Keratinocyte (primary cell): ENCODE measurements at regions not wholly inside any gene's neighbourhood (a gene's known extent, or its start where the extent isn't known, plus 50 kb on each side); places are given as distances from the start of the nearest gene placed in this dataset.

ENCODE experiments used
- DNase-seq: peaks from one replicate; pipeline ENCODE4 v3.0.0-alpha.2; 2011; ENCODE audit warnings: low read depth, missing footprints, low spot score
- FAIRE-seq: peaks from 2 replicates; lab custom pipeline; 2011; peaks lifted over from hg19 to GRCh38; lab: Jason Lieb, UNC
- H2AFZ ChIP-seq: 2 replicates; pipeline ENCODE4 v1.6.0; 2012; ENCODE audit warnings: low read length, control low read depth, inconsistent platforms; ENCODE audit not compliant: control insufficient read depth
- H3K27ac ChIP-seq: 2 replicates; pipeline ENCODE4 v1.5.1; 2011; ENCODE audit warnings: low read length; ENCODE audit not compliant: control insufficient read depth, insufficient read depth
- H3K27me3 ChIP-seq: 3 replicates; pipeline ENCODE4 v1.6.0; 2011; ENCODE audit warnings: low read length; ENCODE audit not compliant: control insufficient read depth, insufficient read depth; ENCODE audit errors: extremely low read depth
- H3K36me3 ChIP-seq, 2 experiments: 2 replicates in 1 of 2; 3 replicates in 1 of 2; pipeline ENCODE4 v1.5.1; 2011; ENCODE audit warnings: low read length in 2 of 2, mild to moderate bottlenecking in 1 of 2; ENCODE audit not compliant: control insufficient read depth in 2 of 2, insufficient read depth in 2 of 2; ENCODE audit errors: extremely low read depth in 1 of 2
- H3K4me1 ChIP-seq: 3 replicates; pipeline ENCODE4 v1.5.1; 2011; ENCODE audit warnings: low read length; ENCODE audit not compliant: control insufficient read depth, insufficient read depth; ENCODE audit errors: extremely low read depth
- H3K4me2 ChIP-seq: 3 replicates; pipeline ENCODE4 v1.6.0; 2011; ENCODE audit warnings: low read depth, low read length; ENCODE audit not compliant: control insufficient read depth, insufficient read depth; ENCODE audit errors: extremely low read depth
- H3K4me3 ChIP-seq, 3 experiments: fragments of 200-600 bp in 1 of 3; sonication (generic) in 1 of 3; 2 replicates in 2 of 3; 3 replicates in 1 of 3; pipeline ENCODE4 v1.5.1; 2011 to 2016; ENCODE audit warnings: low read length in 3 of 3, mild to moderate bottlenecking in 3 of 3, control low read depth in 2 of 3, inconsistent platforms in 1 of 3, low read depth in 1 of 3, mixed read lengths in 1 of 3, mixed run types in 1 of 3, moderate library complexity in 1 of 3; ENCODE audit not compliant: control insufficient read depth in 2 of 3, insufficient read depth in 2 of 3; ENCODE audit errors: extremely low read depth in 1 of 3
- H3K79me2 ChIP-seq: 2 replicates; pipeline ENCODE4 v1.6.0; 2012; ENCODE audit warnings: low read length; ENCODE audit not compliant: control insufficient read depth, insufficient read depth
- H3K9ac ChIP-seq: 3 replicates; pipeline ENCODE4 v1.6.0; 2011; ENCODE audit warnings: low read length; ENCODE audit not compliant: control insufficient read depth, insufficient read depth; ENCODE audit errors: extremely low read depth
- H3K9me1 ChIP-seq: 3 replicates; pipeline ENCODE4 v1.6.0; 2011; ENCODE audit warnings: low read length; ENCODE audit not compliant: control insufficient read depth, insufficient read depth; ENCODE audit errors: extremely low read depth
- H3K9me3 ChIP-seq: 2 replicates; pipeline ENCODE4 v1.5.1; 2012; ENCODE audit warnings: low read depth, low read length; ENCODE audit not compliant: control insufficient read depth
- H4K20me1 ChIP-seq: 3 replicates; pipeline ENCODE4 v1.6.0; 2011; ENCODE audit warnings: low read length; ENCODE audit not compliant: control insufficient read depth, insufficient read depth; ENCODE audit errors: extremely low read depth
- CTCF ChIP-seq, 3 experiments: IDR thresholded peaks in 1 of 3; conservative IDR thresholded peaks in 1 of 3; optimal IDR thresholded peaks in 1 of 3; 2 replicates in 2 of 3; 3 replicates in 1 of 3; pipeline versions ENCODE3 to v1.5.1; 2011; ENCODE audit warnings: low read length in 3 of 3, mild to moderate bottlenecking in 3 of 3, moderate library complexity in 2 of 3, control low read depth in 1 of 3, inconsistent platforms in 1 of 3; ENCODE audit not compliant: insufficient read depth in 2 of 3; ENCODE audit errors: extremely low read depth in 1 of 3
- EZH2 ChIP-seq: IDR thresholded peaks from one replicate; pipeline ENCODE4 v1.6.1; 2012; ENCODE audit warnings: inconsistent platforms, mild to moderate bottlenecking, low read length, moderate library complexity
- dilution Hi-C: fragments of 300-500 bp; cut with MboI; formaldehyde crosslinking; loops from one replicate; pipeline ENCODE4 v1.7.0; 2020; ENCODE audit warnings: low sequenced_read_pairs; ENCODE audit not compliant: extremely low pct_ligation_motif_present

- DNase-seq = no peak
- no peaks in the 10 kb centered on the region for H3K9me3 ChIP-seq
- no peak overlapping the region for H3K9ac ChIP-seq
- H3K9me1 ChIP-seq = no peaks in the 10 kb centered on the region
- no peak overlapping the region for H3K4me3 ChIP-seq
- H3K4me1 ChIP-seq = no peaks in the 10 kb centered on the region
- H3K27ac ChIP-seq = no peak overlapping the region
- no peaks in the 10 kb centered on the region for H4K20me1 ChIP-seq
- H3K4me2 ChIP-seq = no peak overlapping the region
- H3K27me3 ChIP-seq = no peaks in the 10 kb centered on the region
- no peaks in the 10 kb centered on the region for H3K36me3 ChIP-seq
- FAIRE-seq = no peak
- no peaks in the 10 kb centered on the region for H3K79me2 ChIP-seq
- TF ChIP-seq EZH2 = no peak
- no peak for TF ChIP-seq CTCF (optimal IDR thresholded peaks at IDR 0.05 in 1 of 3, IDR thresholded peaks at IDR 0.05 in 1 of 3, conservative IDR thresholded peaks at IDR 0.05 in 1 of 3; ENCODE audit: extremely low read depth in 1 of 3, insufficient read depth in 2 of 3, low read length in 3 of 3)
- dilution Hi-C loops = no loop called here
- no peak overlapping the region for H2AFZ ChIP-seq
These were observed 98.6 kb upstream of the CRBN start for GRCh38 chr3:3278073-3278472.

- no peaks in the 10 kb centered on the region for H3K79me2 ChIP-seq
- dilution Hi-C loops = no loop called here
These were observed 97.1 kb upstream of the CRBN start for GRCh38 chr3:3276630-3277029.

More at GRCh38 chr3:3276630-3277029, 97.1 kb upstream of the CRBN start:
- H3K4me2 ChIP-seq = no peak overlapping the region
- H3K36me3 ChIP-seq = no peaks in the 10 kb centered on the region
- no peak for DNase-seq
- no peak overlapping the region for H3K4me3 ChIP-seq
- H3K27me3 ChIP-seq = no peaks in the 10 kb centered on the region
- H3K9ac ChIP-seq = no peak overlapping the region
- no peaks in the 10 kb centered on the region for H4K20me1 ChIP-seq
- H3K27ac ChIP-seq = no peak overlapping the region
- no peaks in the 10 kb centered on the region for H3K9me1 ChIP-seq
- TF ChIP-seq EZH2 = no peak
- TF ChIP-seq CTCF (optimal IDR thresholded peaks at IDR 0.05 in 1 of 3, IDR thresholded peaks at IDR 0.05 in 1 of 3, conservative IDR thresholded peaks at IDR 0.05 in 1 of 3; ENCODE audit: extremely low read depth in 1 of 3, insufficient read depth in 2 of 3, low read length in 3 of 3) = no peak
- no peaks in the 10 kb centered on the region for H3K4me1 ChIP-seq
- H2AFZ ChIP-seq = no peak overlapping the region
- no peak for FAIRE-seq
- no peaks in the 10 kb centered on the region for H3K9me3 ChIP-seq
